ENCODE measurements at regions not wholly inside any gene's neighbourhood (a gene's known extent, or its start where the extent isn't known, plus 50 kb on each side); places are given as distances from the start of the nearest gene placed in this dataset.

DNA sequence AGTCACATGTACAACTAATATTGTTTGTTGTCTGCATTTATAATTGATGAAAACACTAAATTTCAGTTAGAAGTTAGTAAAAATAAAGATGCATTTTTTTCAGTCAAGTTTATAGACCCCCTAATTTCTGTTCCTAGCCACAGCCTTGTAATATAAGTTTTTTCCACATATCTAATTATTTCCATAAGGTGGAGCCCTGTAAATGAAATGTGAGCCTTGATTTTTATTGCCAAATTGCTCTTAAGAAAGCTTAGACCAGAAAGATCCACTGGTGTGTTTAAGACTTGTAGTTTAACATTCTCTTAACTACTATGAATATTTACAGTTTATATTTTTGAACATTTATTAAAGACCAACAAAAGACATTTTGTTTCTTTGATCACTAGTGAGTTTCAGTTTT is 322.1 kb upstream of the RGS6 start:
- Histone ChIP-seq H4K5ac (ENCODE audit: insufficient read length, low read depth, low read length) (no peak overlapping the region), H2BK12ac (ENCODE audit: insufficient read length, low read depth, low read length) (no peak overlapping the region), H3K79me2 (ENCODE audit: insufficient read depth, low read length) (peaks cover 4% of the 10 kb centered on the region; the same call in 1 of the 2 replicates), H4K20me1 (ENCODE audit: control insufficient read depth, insufficient read depth, insufficient read length) (no peaks in the 10 kb centered on the region), H3K27ac (ENCODE audit: insufficient read length, low read depth, low read length) (no peak overlapping the region), H3T11ph (ENCODE audit: low read length) (no peak overlapping the region), H4K8ac (replicated peaks; ENCODE audit: insufficient read length, low read depth, low read length) (no peak overlapping the region), H3K4ac (ENCODE audit: low read depth, low read length) (no peak overlapping the region), H4K91ac (ENCODE audit: insufficient read length, low read depth, low read length) (no peak overlapping the region), H2BK120ac (ENCODE audit: low read depth, low read length, poor library complexity, severe bottlenecking) (no peak overlapping the region), H2AK5ac (ENCODE audit: insufficient read length, low read length) (no peak overlapping the region), H3K9ac (ENCODE audit: extremely low read depth, insufficient read length, low read length) (no peak overlapping the region), H3K27me3 (ENCODE audit: insufficient read depth, low read length) (no peaks in the 10 kb centered on the region), H3K79me1 (ENCODE audit: insufficient read depth, low read depth, low read length, poor library complexity, severe bottlenecking) (no peaks in the 10 kb centered on the region), H3K18ac (ENCODE audit: insufficient read length, low read depth, low read length) (no peak overlapping the region), H2BK20ac (ENCODE audit: low read depth, low read length, poor library complexity, severe bottlenecking) (no peak overlapping the region), H3K23me2 (ENCODE audit: insufficient read length, low read depth, low read length, poor library complexity, severe bottlenecking) (no peaks in the 10 kb centered on the region), H2BK5ac (ENCODE audit: insufficient read length, low read length) (no peak overlapping the region), H3K56ac (ENCODE audit: insufficient read length, low read depth, low read length) (no peak overlapping the region), H2AFZ (ENCODE audit: low read length) (no peak overlapping the region), H2BK15ac (ENCODE audit: low read depth, low read length) (no peak overlapping the region), H3K9me3 (ENCODE audit: control insufficient read depth, low read depth, low read length) (no peaks in the 10 kb centered on the region), H3K4me1 (ENCODE audit: insufficient read depth, low read length) (peaks cover 4% of the 10 kb centered on the region; the same call in 1 of the 2 replicates), H3K23ac (ENCODE audit: insufficient read length, low read depth, low read length) (no peak overlapping the region), H3K4me2 (ENCODE audit: insufficient read depth, insufficient read length, low read length) (no peak overlapping the region), H3K14ac (ENCODE audit: insufficient read depth, low read length) (no peak overlapping the region)
- no peak for TF ChIP-seq CTCF (conservative IDR thresholded peaks at IDR 0.05)
- peaks cover 0 to 2% (median 0%) of the 10 kb centered on the region in 3 experiments; a peak in 1 of 7 replicates for H3K36me3 Mint-ChIP-seq (ENCODE audit: insufficient read depth in 1 of 3, low read depth in 3 of 3)
- no peak for DNase-seq
- no peaks in the 10 kb centered on the region for H3K27me3 Mint-ChIP-seq (ENCODE audit: low read depth)
- no peaks in the 10 kb centered on the region for H3K9me3 Mint-ChIP-seq
- H3K27ac Mint-ChIP-seq = no peak overlapping the region
- no peak overlapping the region for H3K4me3 Mint-ChIP-seq
- peaks cover 21 to 27% of the 10 kb centered on the region in 2 experiments for H3K4me1 Mint-ChIP-seq
